ENCODE measurements at regions not wholly inside any gene's neighbourhood (a gene's known extent, or its start where the extent isn't known, plus 50 kb on each side); places are given as distances from the start of the nearest gene placed in this dataset.

DNA sequence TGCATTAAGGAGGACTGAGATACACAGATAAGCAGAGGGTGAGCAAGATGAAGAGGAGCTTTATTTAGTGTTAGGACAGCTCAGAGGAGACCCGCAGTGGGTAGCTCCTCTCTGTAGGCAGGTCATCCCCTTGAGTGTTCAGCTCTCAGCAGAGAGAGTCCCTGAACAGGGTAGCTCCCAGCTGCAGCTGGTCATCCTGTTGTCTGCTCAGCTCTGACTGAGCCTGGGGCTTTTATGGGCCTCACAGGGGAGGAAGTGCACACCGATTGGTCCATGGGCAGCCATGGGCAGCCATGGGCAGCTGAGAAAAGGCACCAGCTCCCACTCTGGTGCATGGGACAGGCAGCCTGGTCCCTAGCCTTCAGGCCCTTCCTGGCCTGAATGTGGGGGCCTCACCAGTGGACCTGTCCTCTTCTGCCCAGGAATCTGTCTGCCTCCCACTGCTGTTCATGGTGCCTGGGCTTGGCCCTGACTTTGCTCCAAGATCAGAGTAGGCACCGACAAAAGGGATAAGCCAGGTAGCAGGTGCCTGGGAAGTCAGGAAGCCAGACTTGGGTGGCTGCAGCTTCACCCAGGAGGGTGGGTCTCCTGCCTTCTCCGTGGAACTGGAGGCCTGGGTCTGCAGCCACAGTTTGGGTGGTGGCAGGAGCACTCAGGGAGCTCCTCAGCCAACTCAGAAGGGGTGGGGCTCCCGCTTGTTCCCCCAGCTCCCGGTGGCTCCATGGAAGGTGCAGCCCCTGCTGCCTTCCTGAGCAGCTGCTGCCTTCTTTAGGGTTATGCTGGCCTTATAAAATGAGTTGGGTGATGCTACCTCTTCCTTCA, 54.7 kb downstream of the MYEOV start:
- no peak for FAIRE-seq

DNA sequence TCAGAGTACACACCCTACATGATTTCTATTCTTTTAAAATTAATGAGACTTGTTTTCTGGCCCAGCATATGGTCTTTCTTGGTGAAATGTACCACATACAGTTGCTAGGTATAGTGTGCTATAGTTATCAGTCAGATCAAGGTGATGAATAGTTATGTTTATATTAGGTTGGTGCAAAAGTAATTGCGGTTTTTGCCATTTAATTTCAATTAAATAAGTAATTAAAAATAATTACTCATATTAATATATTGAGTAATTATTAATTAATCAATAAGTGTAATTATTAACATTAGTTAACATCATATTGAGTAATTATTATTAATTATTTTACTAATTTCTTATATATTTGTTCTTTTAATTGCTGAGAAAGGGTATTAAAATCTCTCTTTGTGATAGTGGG, 56.1 kb downstream of the MYEOV start:
- FAIRE-seq (no peak), DNase-seq (ENCODE audit: extremely low spot score, insufficient read length, low read depth) (no peak)

More for the DNA sequence above, 54.7 kb downstream of the MYEOV start:
- DNase-seq (ENCODE audit: extremely low spot score, insufficient read length, low read depth): no peak

DNA sequence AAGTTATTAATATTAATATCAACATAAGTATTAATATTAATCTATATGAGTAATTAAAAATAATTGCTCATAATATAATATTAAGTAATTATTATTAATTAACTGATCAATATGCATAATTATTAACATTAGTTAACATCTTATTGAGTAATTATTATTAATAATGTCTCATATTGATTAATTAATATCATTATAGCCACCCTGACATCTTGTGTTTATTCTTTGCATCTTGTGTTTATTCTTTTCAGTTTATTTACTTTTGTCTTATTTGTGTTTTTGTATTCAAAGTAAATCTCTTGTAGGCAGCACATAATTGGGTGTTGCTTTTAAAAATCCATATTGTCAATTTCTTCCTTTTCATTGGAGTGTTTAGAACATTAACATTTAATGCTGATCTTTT, 56.6 kb downstream of the MYEOV start:
- no peak for FAIRE-seq

DNA sequence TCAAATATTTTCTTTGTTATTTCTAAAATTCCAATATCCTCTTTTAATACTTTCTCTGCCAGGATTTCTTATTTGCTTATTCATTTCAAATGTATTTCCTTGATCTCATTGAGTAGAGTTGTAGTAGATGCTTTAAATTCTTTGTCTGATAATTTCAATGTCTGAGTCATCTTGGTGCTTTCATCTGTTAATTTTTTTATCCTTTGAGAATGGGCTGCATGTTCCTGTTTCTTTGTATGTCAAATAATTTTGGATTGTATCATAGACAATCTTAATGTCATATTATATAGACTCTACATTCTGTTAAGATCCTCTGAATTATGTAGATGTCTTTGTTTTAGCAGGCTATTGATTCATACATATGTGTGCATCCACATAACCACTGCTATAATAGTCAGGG, 57.5 kb downstream of the MYEOV start:
- DNase-seq (ENCODE audit: extremely low spot score, insufficient read length, low read depth) (no peak), FAIRE-seq (no peak)

More for the DNA sequence above, 56.6 kb downstream of the MYEOV start:
- DNase-seq (ENCODE audit: extremely low spot score, insufficient read length, low read depth): no peak

DNA sequence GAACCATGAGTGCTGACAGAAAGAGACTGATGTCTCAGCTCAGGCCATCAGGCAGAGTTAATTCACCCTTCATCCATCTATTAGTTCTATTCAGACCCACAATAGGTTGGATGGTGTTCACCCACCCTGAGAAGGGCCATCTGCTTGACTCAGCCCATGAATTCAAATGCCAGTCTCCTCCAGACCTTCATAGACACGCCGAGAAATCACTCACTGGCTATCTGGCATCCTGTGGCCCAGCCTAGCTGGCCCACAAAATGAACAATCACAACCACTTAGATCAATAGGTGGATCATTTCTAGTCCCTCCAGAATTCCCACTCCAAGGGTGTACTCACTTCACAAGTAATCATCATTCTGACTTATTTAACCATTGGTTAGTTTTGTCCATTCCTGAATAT, 58.2 kb downstream of the MYEOV start:
- FAIRE-seq: no peak
- DNase-seq (ENCODE audit: extremely low spot score, insufficient read length, low read depth): no peak

DNA sequence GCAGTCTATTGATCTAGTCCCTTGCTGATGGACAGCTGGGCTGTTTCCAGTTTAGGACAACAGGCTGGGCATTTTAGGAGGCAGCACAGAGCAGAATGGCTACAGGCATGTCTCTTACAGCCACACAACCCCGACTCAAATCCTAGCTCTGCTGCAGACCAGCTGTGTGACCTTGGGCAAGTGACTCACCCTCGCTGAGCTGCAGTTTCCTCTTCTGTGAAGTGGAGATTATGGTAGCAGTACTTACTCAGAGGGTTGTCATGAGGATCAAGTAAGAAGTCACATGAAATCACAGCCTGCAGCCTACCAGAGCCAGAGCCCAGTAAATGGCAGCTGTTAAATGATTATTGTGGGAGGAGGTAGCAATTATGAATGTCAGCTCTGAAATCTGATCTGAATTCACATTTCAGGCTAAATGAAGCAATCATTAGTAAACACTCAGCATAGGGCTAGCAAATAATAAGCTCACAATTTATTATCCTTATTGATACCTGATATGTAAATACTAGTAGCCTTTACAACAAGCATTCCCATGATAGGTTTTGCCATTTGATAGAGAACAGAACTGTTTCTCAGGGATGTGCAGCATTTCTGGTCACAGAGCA, 58.9 kb downstream of the MYEOV start:
- DNase-seq (ENCODE audit: extremely low spot score, insufficient read length, low read depth) (no peak), FAIRE-seq (no peak)

DNA sequence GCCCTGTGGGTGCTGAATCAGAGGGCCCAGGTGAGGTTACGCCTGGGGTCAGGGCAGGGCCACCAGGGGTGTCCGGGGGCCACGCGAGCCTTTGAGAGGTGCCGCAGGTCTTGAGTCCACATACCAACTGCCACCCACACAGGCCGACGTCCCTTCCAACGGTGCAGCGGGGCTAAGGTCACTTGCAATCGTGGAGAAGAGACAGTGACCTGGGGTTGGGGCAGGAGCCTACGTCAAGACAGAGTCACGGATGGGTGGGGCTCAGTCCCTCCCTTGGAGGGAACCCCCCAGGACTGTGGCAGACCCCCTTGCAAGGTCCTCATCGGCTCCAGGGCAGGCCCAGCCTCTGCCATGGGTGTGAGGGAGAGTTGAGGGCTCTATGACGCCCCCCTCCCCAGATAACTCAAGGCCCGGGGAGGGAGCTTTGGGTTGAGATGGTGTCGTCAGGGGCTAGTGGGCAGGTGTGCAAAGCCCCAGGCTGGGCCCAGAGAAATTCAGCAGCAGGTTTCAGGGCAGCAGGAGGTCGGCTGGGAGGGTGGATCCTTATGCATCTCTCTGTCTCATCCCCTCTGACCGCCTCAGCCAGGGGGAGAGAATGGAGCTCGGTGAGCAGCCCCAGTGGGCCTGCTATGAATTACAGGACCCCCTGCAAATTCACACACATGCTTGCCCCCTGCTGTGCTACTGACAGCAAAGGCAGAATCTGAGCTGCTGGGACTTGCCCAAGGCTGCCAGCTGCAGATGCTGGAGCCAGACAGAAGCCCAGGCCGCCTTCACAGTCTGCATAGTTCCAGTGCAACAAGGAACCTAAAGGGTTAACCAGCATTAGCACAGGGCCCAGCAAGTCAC, 60.0 kb downstream of the MYEOV start:
- FAIRE-seq (no peak), DNase-seq (ENCODE audit: extremely low spot score, insufficient read length, low read depth) (no peak)

DNA sequence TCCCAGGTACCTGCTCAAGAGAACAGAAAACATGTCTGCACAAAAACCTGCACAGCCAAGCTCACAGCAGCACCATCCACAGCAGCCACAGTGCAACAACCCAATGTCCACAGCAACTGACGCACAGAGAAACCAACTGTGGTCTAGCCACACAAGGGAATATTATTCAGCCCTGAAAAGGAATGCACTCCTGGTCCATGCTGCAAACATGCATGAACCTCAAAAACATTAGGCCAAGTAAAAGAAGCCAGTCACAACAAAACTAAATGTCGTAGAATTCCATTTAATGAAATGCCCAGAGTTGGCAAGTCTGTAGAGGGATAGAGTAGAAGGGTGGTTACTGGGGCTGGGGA, 60.6 kb downstream of the MYEOV start:
- FAIRE-seq (no peak), DNase-seq (ENCODE audit: extremely low spot score, insufficient read length, low read depth) (no peak)

DNA sequence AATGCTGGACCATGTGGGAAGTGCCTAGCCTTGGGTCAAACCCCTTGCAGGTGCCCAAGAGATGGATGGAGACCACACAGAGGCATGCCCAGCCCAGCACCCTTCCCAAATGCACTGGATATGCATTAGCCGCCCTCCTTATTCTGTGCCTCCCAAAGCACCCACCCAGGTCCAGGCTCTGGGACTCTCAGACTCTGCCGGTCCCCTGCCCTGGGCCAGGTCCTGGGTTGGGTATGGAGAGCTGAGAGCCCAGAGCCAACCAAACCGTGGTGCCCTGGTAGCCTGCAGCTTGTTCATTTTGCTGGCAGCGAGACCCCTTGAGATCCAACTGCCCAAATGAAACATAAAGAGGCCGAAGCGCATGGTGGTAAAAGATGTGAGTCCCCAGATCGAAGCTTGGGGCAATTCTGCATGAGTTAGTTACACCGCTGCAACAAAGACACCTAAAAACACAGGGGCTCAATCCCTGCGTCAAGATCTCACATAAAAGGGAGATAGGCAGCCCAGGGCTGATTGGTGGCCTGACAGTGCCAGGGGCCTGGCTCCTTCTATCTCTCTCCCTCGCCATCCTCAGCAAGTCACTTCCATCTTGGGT, 61.5 kb downstream of the MYEOV start:
- DNase-seq (ENCODE audit: extremely low spot score, insufficient read length, low read depth): no peak
- FAIRE-seq: no peak

DNA sequence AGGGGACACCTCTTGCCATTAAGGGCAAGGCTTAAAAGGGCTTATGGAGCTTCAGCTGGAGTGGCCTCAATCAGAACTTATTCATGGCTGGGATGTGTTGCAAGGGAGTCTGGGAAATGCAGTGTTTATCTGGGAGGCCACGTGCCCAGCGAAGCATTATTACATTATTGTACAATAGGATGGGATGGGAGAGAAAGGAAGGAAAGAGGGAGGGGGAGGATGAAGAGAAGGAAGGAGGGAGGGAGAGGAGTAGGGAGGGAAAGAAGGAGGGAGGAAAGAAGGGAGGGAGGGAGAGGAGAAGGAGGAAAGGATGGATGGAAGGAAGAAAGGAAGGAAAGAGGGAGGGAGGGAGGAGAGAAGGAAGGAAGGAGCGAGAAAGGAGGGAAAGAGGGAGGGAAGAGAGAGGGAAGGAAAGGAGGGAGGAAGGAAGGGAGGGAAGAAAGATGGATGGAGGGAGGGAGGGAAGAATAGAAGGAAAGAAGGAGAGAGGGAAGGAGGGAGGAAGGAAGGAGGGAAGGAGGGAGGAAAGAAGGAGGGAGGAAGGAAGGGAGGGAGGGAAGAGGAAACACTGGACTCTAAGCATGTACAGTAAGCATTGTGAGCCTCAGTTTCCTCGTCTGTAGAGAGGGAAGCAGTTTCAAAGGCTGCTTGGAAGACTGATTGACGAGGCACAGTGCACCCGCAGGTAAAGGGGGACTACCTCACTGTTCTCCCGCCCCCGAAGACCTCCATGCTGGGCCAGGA, 62.2 kb downstream of the MYEOV start:
- FAIRE-seq (no peak), DNase-seq (ENCODE audit: extremely low spot score, insufficient read length, low read depth) (no peak)

DNA sequence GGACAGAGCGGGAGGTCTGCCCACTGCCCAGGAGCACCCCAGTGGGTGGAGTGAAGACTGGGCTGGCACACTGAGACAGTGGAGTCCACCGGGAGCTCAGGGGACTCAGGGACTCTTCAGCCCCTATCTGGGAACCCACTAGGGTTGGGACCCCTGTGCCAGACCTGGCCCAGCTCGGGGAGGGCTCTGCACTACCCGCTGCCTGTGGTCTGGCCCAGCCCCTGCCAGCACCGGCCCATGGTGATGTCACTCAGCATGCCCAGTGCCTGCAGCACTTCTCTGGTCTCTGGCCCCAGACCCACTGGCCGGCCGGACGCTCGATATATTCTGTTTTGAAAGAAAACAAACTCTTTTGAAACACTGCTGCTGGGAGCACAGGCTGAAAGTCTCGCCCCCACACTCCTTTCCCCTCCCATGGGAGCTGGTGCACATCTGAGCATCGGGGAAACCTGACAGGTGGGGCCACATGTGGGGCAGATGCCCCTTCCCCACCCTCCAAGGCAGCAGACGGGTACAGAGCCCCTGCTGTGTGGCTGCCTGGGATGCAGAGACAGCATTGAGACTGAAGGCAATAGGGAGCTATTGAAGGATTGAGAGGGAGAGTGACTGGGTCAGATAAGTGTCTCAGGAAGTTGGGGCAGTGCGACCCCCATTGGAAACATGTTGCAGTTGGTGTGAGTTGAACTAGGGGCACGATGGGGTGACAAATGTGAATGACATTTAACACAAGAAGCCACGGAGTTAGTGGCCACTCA, 62.9 kb downstream of the MYEOV start:
- DNase-seq (ENCODE audit: extremely low spot score, insufficient read length, low read depth) (no peak), FAIRE-seq (no peak)

DNA sequence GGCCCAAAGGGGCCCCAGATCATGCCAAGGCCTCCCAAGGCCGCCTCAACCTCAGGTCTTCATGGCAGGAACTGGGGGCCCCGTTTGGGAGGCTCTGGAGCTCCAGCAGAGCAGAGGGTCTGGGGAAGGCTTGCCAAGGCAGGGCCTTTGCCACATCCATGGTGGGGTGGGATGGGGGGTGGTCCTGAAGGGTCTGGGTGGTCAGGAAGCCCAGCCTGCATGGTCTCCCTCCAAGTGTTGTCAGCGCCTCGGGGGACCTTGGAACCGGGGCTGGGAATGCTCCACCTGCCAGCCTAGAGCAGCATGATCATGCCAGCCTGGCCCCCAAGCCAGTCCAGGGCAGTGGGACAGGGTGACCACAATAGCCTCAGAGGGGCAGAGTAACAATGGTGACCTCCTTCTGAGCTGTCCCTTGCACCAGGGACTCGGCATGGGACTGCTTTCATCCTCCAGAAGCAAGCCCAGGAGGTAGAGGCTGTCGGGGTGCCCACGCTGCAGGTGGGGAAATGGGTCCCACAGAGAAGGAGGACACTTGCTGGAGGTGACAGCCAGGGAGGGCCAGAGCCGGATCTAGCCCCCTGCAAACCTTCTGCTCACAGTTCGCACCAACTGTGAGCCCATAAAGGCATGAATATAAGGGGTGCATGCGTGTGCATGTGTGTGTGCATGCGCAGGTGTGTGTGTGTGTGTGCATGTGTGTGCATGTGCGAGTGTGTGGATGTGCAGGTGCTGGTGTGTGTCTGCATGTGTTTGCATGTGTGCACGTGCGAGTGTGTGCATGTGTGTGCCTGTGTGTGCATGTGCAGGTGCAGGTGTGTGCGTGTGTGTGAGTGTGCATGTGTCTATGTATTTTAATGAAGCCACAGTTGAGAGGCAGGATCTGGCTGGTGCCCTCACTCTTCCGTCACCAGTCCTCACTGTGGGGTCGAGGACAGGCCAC, 63.8 kb downstream of the MYEOV start:
- DNase-seq (ENCODE audit: extremely low spot score, insufficient read length, low read depth) (no peak), FAIRE-seq (no peak)

DNA sequence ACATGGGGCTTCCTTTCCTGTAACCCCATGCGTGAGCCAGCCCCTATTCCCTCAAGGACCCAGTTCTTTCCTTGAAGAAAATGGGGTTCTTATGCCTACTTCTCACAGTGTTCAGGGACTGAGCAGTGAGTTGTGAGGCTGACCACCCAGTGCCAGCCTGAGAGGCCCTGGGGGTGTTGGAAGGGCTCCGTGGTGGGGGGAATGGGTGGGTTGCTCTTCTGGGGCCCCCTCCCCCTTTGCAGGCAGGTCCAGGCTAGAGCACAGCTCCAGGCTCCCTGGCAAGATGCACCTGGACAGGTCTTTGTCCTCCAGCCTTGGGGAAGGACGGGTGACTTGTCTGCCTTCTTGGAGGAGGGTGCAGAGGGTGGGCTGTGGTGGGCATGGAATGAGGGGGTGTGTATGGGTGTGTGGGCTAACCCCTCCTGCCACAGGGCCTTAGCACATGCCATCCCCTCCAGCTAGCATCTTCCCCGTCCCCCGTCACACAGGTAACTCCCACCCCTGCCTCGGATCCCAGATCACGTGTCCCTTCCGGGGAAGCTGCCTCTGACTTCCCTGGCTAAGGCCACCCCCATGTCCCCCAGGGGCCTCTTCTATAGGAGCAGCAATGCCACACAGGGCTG, 64.6 kb downstream of the MYEOV start:
- FAIRE-seq: no peak
- no peak for DNase-seq (ENCODE audit: extremely low spot score, insufficient read length, low read depth)

DNA sequence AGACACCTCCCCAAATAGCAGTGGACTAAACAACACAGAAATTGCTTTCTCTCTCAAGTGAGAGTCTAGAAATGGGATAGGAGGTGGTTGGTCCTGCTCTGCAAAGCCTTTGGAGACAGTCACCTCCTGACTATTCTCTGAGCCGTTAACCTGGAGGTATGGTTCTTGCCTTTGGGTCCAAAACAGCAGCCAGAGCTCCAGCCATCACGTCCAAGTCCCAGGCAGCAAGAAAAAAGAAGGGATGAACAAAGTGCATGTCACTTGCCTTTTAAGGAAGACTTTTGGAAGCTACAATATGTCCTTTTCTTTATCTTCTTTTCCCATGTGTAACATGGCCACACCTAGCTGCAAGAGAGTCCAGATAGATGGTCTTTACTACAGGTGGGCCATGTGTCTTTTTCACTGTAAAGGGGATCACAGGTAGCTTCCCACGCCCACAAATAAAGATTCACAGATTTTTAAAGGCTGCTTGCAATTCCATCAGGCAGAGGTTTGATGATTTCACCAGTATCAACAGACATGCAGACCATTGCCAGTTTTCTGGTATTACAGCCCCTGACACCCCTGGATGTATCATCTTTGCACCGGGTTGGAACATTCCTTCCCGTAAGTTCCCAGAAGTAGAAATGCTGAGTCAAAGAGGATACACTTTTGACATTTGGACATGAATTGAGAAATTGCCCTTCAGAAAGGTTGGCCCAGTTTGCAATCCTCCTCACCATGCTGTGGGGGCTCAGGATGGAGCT, 66.0 kb downstream of the MYEOV start:
- no peak for DNase-seq (ENCODE audit: extremely low spot score, insufficient read length, low read depth)
- FAIRE-seq: no peak

DNA sequence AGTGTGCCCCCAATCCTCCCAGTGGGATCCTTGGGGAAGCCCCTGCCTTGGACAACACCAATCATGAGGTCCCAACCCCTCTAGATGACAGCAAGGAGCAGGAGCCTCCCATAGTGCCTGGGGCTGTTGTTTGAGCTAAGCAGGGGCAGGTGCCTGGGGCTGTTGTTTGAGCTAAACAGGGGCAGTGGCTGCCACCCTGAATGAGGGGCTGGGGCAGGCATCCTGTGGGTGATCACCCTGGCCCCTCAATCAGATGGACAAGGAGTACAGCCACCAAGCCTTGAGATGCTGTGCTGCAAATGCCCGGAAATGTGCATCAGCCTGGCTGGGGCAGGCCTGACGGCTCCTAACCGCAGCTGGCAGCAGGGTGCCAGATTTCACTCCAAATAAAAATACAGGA, 66.7 kb downstream of the MYEOV start:
- no peak for DNase-seq (ENCODE audit: extremely low spot score, insufficient read length, low read depth)
- FAIRE-seq: no peak

DNA sequence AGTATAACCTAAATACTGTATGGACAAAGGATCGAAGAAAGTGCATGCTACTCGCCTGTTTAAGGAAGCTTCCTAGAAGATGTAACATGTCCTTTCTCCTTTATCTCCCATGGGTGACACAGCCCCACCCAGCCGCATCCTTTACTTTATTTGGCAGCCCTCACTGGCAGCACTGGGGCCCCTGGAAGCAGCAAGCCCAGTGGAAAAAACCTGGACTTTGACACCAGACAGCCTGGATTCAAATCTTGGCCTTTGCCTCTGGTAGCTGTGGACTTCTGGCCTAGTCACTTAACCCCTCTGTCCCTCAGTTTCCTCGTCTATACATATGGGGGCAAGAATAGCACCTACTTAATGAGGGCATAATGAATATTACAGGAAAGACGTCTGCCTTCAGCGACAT, 67.1 kb downstream of the MYEOV start:
- DNase-seq (ENCODE audit: extremely low spot score, insufficient read length, low read depth) (no peak), FAIRE-seq (no peak)

DNA sequence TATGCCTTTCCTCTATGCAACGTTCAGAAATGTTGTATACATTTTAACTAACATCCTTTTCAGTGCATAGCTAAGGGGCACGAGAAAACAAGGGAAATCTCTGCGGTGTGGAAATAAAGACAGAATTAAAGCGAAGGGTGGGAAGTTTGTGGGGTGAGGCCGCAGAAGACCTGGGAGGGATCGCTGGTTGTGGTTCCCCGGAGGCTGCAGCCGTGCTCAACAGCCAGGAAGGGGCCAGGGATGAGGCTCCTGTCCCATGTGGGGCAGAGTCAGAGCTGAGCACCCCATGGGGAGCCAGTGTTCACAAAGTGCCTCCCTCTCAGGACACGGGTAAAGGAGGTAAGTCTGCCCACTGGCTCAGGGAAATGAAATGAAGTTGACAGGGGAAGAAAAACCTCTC, 67.5 kb downstream of the MYEOV start:
- DNase-seq (ENCODE audit: extremely low spot score, insufficient read length, low read depth) (no peak), FAIRE-seq (no peak)

Measured in GM18507 (cell line).